GM10266 (cell line): ENCODE measurements at regions not wholly inside any gene's neighbourhood (a gene's known extent, or its start where the extent isn't known, plus 50 kb on each side); places are given as distances from the start of the nearest gene placed in this dataset.

Source experiments
- DNase-seq: peaks from one replicate; pipeline ENCODE4 v3.0.0; 2012; ENCODE audit errors: extremely low spot score
- CTCF ChIP-seq: IDR thresholded peaks from 2 replicates; pipeline ENCODE4 v1.5.1; 2012; ENCODE audit warnings: mild to moderate bottlenecking, low read depth; ENCODE audit not compliant: control insufficient read depth, insufficient read depth; ENCODE audit errors: missing control alignments

- no peak for TF ChIP-seq CTCF
- DNase-seq: no peak
Measured at GRCh38 chr3:145170121-145170520, 990.9 kb downstream of the PLOD2 start.

GRCh38 chr3:145175626-145176025 is 985.4 kb downstream of the PLOD2 start:
- TF ChIP-seq CTCF: no peak
- DNase-seq: no peak

GRCh38 chr3:145176907-145177306 is 984.1 kb downstream of the PLOD2 start:
- DNase-seq: no peak
- TF ChIP-seq CTCF: no peak

- TF ChIP-seq CTCF: no peak
- no peak for DNase-seq
Measured at GRCh38 chr3:145177828-145178227, 983.2 kb downstream of the PLOD2 start.

- TF ChIP-seq CTCF: no peak
- no peak for DNase-seq
Measured at GRCh38 chr3:145182196-145182911, 978.6 kb downstream of the PLOD2 start.

GRCh38 chr3:145183261-145183660 is 977.7 kb downstream of the PLOD2 start:
- no peak for TF ChIP-seq CTCF
- DNase-seq: no peak

- no peak for TF ChIP-seq CTCF
- DNase-seq: no peak
Measured at GRCh38 chr3:145188079-145188770, 972.8 kb downstream of the PLOD2 start.
